Glomerular endothelial cell (primary cell): ENCODE measurements at regions not wholly inside any gene's neighbourhood (a gene's known extent, or its start where the extent isn't known, plus 50 kb on each side); places are given as distances from the start of the nearest gene placed in this dataset.

Experiments used
- DNase-seq: peaks from one replicate; pipeline ENCODE4 v3.0.0-alpha.2; 2011; ENCODE audit warnings: low read depth, low spot score; ENCODE audit errors: extremely low read depth

GRCh38 chr3:81291586-81291985, 469.9 kb downstream of the GBE1 start:
- no peak for DNase-seq

- DNase-seq = no peak
These were observed 471.8 kb downstream of the GBE1 start for GRCh38 chr3:81289676-81290075.

- peak; percentile 2 for DNase-seq
These were observed 481.7 kb downstream of the GBE1 start for GRCh38 chr3:81279481-81280379.

GRCh38 chr3:81277853-81278252, 483.6 kb downstream of the GBE1 start:
- no peak for DNase-seq

GRCh38 chr3:81274671-81275070, 486.8 kb downstream of the GBE1 start:
- DNase-seq = no peak

- DNase-seq = no peak
These were observed 490.7 kb downstream of the GBE1 start for GRCh38 chr3:81270603-81271379.

- DNase-seq = no peak
These were observed 492.9 kb downstream of the GBE1 start for GRCh38 chr3:81268526-81268925.

GRCh38 chr3:81261996-81262395, 499.4 kb downstream of the GBE1 start:
- no peak for DNase-seq

GRCh38 chr3:81255463-81255862, 506.0 kb downstream of the GBE1 start:
- no peak for DNase-seq

GRCh38 chr3:81251096-81251495, 510.3 kb downstream of the GBE1 start:
- no peak for DNase-seq

- peak; percentile 29 for DNase-seq
These were observed 511.9 kb downstream of the GBE1 start for GRCh38 chr3:81249540-81250029.

GRCh38 chr3:81245501-81245900, 515.9 kb downstream of the GBE1 start:
- no peak for DNase-seq

GRCh38 chr3:81245043-81245442, 516.4 kb downstream of the GBE1 start:
- no peak for DNase-seq

GRCh38 chr3:81244231-81244630, 517.2 kb downstream of the GBE1 start:
- DNase-seq = no peak

GRCh38 chr3:81242871-81243270, 518.6 kb downstream of the GBE1 start:
- no peak for DNase-seq

GRCh38 chr3:81237181-81237580, 524.3 kb downstream of the GBE1 start:
- no peak for DNase-seq

- no peak for DNase-seq
These were observed 543.4 kb downstream of the GBE1 start for GRCh38 chr3:81218023-81218422.

- DNase-seq = no peak
These were observed 544.3 kb downstream of the GBE1 start for GRCh38 chr3:81217101-81217500.

GRCh38 chr3:81216192-81216591, 545.3 kb downstream of the GBE1 start:
- DNase-seq = no peak

- DNase-seq = no peak
These were observed 546.8 kb downstream of the GBE1 start for GRCh38 chr3:81214631-81215030.

- DNase-seq = no peak
These were observed 561.9 kb downstream of the GBE1 start for GRCh38 chr3:81199587-81199986.

GRCh38 chr3:81198756-81199155, 562.7 kb downstream of the GBE1 start:
- DNase-seq = no peak
